ENCODE measurements at regions not wholly inside any gene's neighbourhood (a gene's known extent, or its start where the extent isn't known, plus 50 kb on each side); places are given as distances from the start of the nearest gene placed in this dataset.

GRCh38 chr7:118328505-118329211, 104.2 kb downstream of the ANKRD7 start:
- Histone ChIP-seq H3K27ac (ENCODE audit: low read depth, low read length, severe bottlenecking) (no peak overlapping the region), H3K36me3 (ENCODE audit: control insufficient read depth, insufficient read depth, low read length) (no peaks in the 10 kb centered on the region), H3K4me3 (ENCODE audit: extremely low read depth, insufficient read depth, low read length, poor library complexity, severe bottlenecking) (no peak overlapping the region), H3K9me3 (ENCODE audit: control insufficient read depth, low read length) (no peaks in the 10 kb centered on the region), H3K4me1 (ENCODE audit: control insufficient read depth, insufficient read depth, low read length, poor library complexity, severe bottlenecking) (peaks cover 2% of the 10 kb centered on the region)
- 85 to 89% methylated on average over 6 to 8 of the region's 11 CpGs for WGBS, 2 experiments (ENCODE audit: insufficient coverage in 2 of 2)

DNA sequence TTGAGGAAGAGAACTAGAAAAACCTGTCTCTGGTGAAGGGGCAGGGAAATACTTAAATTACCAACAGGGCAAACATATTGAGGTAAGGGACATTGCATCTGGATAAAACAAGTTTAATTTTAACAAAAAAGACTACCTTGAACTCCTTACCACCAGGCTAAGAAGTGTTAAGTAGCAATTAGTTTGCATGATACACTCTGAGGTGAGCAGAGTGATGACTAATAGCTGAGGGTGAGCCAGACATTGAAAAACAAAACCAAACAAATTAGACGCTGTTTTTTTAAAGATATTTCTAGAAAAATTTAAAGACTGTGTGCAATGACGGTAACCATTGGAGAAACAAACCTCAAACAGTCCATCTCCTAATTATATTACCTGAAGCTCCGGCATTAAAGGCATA, 105.9 kb downstream of the ANKRD7 start:
- Histone ChIP-seq H3K4me1 (ENCODE audit: control insufficient read depth, insufficient read depth, low read length, poor library complexity, severe bottlenecking) (peaks cover 2% of the 10 kb centered on the region), H3K27ac (ENCODE audit: low read depth, low read length, severe bottlenecking) (no peak overlapping the region), H3K36me3 (ENCODE audit: control insufficient read depth, insufficient read depth, low read length) (no peaks in the 10 kb centered on the region), H3K4me3 (ENCODE audit: extremely low read depth, insufficient read depth, low read length, poor library complexity, severe bottlenecking) (no peak overlapping the region), H3K9me3 (ENCODE audit: control insufficient read depth, low read length) (no peaks in the 10 kb centered on the region)
- WGBS, 2 experiments (ENCODE audit: insufficient coverage in 2 of 2) = no CpG with 5 or more reads among the region's 3 CpGs

DNA sequence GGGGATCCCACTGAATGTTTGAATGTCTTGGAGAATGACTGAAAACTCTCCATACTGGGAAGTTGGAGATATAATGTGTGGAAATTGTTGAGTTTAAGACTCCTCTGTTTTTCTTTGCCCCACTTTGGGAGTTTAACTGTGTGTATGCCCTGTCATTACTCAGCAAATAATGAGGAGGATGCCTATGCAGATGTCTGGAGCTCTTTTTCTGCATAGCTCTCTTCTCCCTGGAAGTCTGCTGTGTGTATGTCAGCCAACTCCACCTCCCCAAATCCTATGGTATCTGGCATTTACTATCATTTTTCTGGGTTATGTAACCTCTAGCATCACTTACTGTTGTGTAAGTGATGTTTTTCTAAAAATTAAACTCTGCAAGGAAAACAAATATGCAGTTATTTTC, 122.2 kb downstream of the ANKRD7 start:
- Histone ChIP-seq H3K36me3 (ENCODE audit: control insufficient read depth, insufficient read depth, low read length) (no peaks in the 10 kb centered on the region), H3K27ac (ENCODE audit: low read depth, low read length, severe bottlenecking) (no peak overlapping the region), H3K4me3 (ENCODE audit: extremely low read depth, insufficient read depth, low read length, poor library complexity, severe bottlenecking) (no peak overlapping the region), H3K4me1 (ENCODE audit: control insufficient read depth, insufficient read depth, low read length, poor library complexity, severe bottlenecking) (no peaks in the 10 kb centered on the region), H3K9me3 (ENCODE audit: control insufficient read depth, low read length) (no peaks in the 10 kb centered on the region)

GRCh38 chr7:118349604-118350003, 125.1 kb downstream of the ANKRD7 start:
- Histone ChIP-seq H3K9me3 (ENCODE audit: control insufficient read depth, low read length) (no peaks in the 10 kb centered on the region), H3K36me3 (ENCODE audit: control insufficient read depth, insufficient read depth, low read length) (no peaks in the 10 kb centered on the region), H3K4me1 (ENCODE audit: control insufficient read depth, insufficient read depth, low read length, poor library complexity, severe bottlenecking) (no peaks in the 10 kb centered on the region), H3K4me3 (ENCODE audit: extremely low read depth, insufficient read depth, low read length, poor library complexity, severe bottlenecking) (no peak overlapping the region), H3K27ac (ENCODE audit: low read depth, low read length, severe bottlenecking) (no peak overlapping the region)
- no CpG with 5 or more reads among the region's 1 CpG for WGBS, 2 experiments (ENCODE audit: insufficient coverage in 2 of 2)

DNA sequence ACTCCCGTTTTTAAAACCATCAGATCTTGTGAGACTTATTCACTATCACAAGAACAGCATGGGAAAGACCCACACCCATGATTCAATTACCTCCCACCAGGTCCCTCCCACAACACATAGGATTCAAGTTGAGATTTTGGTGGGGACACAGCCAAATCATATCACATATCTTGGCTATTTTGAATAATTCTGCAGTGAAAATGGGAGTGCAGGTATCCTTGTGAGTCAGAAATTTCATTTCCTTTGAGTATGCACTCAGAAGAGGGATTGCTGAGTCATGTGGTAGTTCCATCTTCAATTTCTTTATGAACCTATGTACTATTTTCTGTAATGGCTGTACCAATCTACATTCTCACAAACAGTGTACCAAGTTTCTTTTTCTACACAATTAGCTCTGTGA, 125.8 kb downstream of the ANKRD7 start:
- H3K4me1 ChIP-seq (ENCODE audit: control insufficient read depth, insufficient read depth, low read length, poor library complexity, severe bottlenecking) = no peaks in the 10 kb centered on the region
- WGBS, 2 experiments (ENCODE audit: insufficient coverage in 2 of 2) = 100% methylated on average over 1 of the region's 1 CpG; no CpG with 5 or more reads in 1 of the 2 experiments

DNA sequence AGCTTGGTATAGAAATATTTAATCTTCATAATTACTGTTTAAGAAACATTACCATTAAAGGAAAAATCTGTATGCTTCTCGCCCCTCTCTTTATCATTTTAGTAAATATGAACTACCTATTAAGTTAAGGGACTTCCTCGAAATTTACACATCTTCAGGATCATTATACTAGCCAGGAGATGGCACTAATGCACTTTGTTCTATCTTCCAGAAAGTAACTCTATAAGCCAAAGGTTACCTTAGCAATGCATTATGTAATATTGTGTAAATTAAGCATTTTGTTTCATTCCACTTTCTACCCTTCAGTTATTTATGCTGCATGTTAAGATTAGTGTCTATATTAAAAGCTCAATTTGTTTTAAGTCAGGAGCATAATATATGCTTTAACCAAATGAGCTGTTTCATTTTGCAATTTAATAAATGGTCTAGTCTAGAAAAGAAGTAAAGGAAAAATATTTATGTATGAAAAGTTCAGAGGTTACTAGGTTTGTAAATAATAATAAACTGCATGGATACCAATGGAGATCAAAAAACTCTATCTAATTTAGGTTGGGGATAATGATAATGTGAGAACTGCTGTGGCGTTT, 128.5 kb downstream of the ANKRD7 start:
- 60% methylated on average over 1 of the region's 3 CpGs; no CpG with 5 or more reads in 1 of the 2 experiments for WGBS, 2 experiments (ENCODE audit: insufficient coverage in 2 of 2)

More for the DNA sequence above, 125.8 kb downstream of the ANKRD7 start:
- H3K27ac ChIP-seq (ENCODE audit: low read depth, low read length, severe bottlenecking) = no peak overlapping the region
- no peaks in the 10 kb centered on the region for H3K9me3 ChIP-seq (ENCODE audit: control insufficient read depth, low read length)
- H3K4me3 ChIP-seq (ENCODE audit: extremely low read depth, insufficient read depth, low read length, poor library complexity, severe bottlenecking) = no peak overlapping the region
- no peaks in the 10 kb centered on the region for H3K36me3 ChIP-seq (ENCODE audit: control insufficient read depth, insufficient read depth, low read length)

DNA sequence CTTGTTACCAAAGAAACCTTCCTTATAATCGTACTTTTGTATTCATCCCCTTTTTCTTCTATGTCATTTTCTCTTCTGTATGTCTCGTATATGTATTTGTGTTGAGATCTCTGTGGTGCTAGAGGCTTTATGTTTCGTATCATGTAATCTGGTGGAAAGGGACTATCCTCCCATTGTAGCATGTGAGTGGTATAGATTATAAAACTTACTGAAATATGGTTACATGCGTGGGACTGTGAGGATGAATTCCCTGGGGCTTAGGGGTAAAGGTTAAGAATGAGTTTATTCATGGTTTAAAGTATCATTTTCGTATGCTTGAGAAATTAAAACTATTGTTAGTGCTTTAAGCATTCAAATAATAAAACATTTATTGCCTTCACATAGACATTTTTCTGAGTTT, 141.9 kb downstream of the ANKRD7 start:
- Histone ChIP-seq H3K27ac (ENCODE audit: low read depth, low read length, severe bottlenecking) (no peak overlapping the region), H3K9me3 (ENCODE audit: control insufficient read depth, low read length) (no peaks in the 10 kb centered on the region), H3K4me1 (ENCODE audit: control insufficient read depth, insufficient read depth, low read length, poor library complexity, severe bottlenecking) (no peaks in the 10 kb centered on the region), H3K36me3 (ENCODE audit: control insufficient read depth, insufficient read depth, low read length) (no peaks in the 10 kb centered on the region), H3K4me3 (ENCODE audit: extremely low read depth, insufficient read depth, low read length, poor library complexity, severe bottlenecking) (no peak overlapping the region)
- 75 to 100% methylated on average over 1 to 2 of the region's 5 CpGs for WGBS, 2 experiments (ENCODE audit: insufficient coverage in 2 of 2)

More for the DNA sequence above, 128.5 kb downstream of the ANKRD7 start:
- peaks cover 3% of the 10 kb centered on the region for H3K9me3 ChIP-seq (ENCODE audit: control insufficient read depth, low read length)
- no peak overlapping the region for H3K27ac ChIP-seq (ENCODE audit: low read depth, low read length, severe bottlenecking)
- no peak overlapping the region for H3K4me3 ChIP-seq (ENCODE audit: extremely low read depth, insufficient read depth, low read length, poor library complexity, severe bottlenecking)
- no peaks in the 10 kb centered on the region for H3K4me1 ChIP-seq (ENCODE audit: control insufficient read depth, insufficient read depth, low read length, poor library complexity, severe bottlenecking)
- no peaks in the 10 kb centered on the region for H3K36me3 ChIP-seq (ENCODE audit: control insufficient read depth, insufficient read depth, low read length)

- Histone ChIP-seq H3K4me3 (ENCODE audit: extremely low read depth, insufficient read depth, low read length, poor library complexity, severe bottlenecking) (no peak overlapping the region), H3K36me3 (ENCODE audit: control insufficient read depth, insufficient read depth, low read length) (no peaks in the 10 kb centered on the region), H3K9me3 (ENCODE audit: control insufficient read depth, low read length) (no peaks in the 10 kb centered on the region), H3K4me1 (ENCODE audit: control insufficient read depth, insufficient read depth, low read length, poor library complexity, severe bottlenecking) (no peaks in the 10 kb centered on the region), H3K27ac (ENCODE audit: low read depth, low read length, severe bottlenecking) (no peak overlapping the region)
Measured at GRCh38 chr7:118368958-118369357, 144.5 kb downstream of the ANKRD7 start.

- no peaks in the 10 kb centered on the region for H3K4me1 ChIP-seq (ENCODE audit: control insufficient read depth, insufficient read depth, low read length, poor library complexity, severe bottlenecking)
- H3K4me3 ChIP-seq (ENCODE audit: extremely low read depth, insufficient read depth, low read length, poor library complexity, severe bottlenecking) = no peak overlapping the region
- 81 to 84% methylated on average over 3 of the region's 3 CpGs for WGBS, 2 experiments (ENCODE audit: insufficient coverage in 2 of 2)
- H3K27ac ChIP-seq (ENCODE audit: low read depth, low read length, severe bottlenecking) = no peak overlapping the region
- no peaks in the 10 kb centered on the region for H3K36me3 ChIP-seq (ENCODE audit: control insufficient read depth, insufficient read depth, low read length)
- no peaks in the 10 kb centered on the region for H3K9me3 ChIP-seq (ENCODE audit: control insufficient read depth, low read length)
Measured at GRCh38 chr7:118369987-118370386, 145.5 kb downstream of the ANKRD7 start.

- 100% methylated on average over 1 of the region's 1 CpG; no CpG with 5 or more reads in 1 of the 2 experiments for WGBS, 2 experiments (ENCODE audit: insufficient coverage in 2 of 2)
- Histone ChIP-seq H3K4me1 (ENCODE audit: control insufficient read depth, insufficient read depth, low read length, poor library complexity, severe bottlenecking) (no peaks in the 10 kb centered on the region), H3K4me3 (ENCODE audit: extremely low read depth, insufficient read depth, low read length, poor library complexity, severe bottlenecking) (no peak overlapping the region), H3K27ac (ENCODE audit: low read depth, low read length, severe bottlenecking) (no peak overlapping the region), H3K9me3 (ENCODE audit: control insufficient read depth, low read length) (no peaks in the 10 kb centered on the region), H3K36me3 (ENCODE audit: control insufficient read depth, insufficient read depth, low read length) (no peaks in the 10 kb centered on the region)
Measured at GRCh38 chr7:118372530-118372929, 148.0 kb downstream of the ANKRD7 start.

GRCh38 chr7:118389629-118390028, 165.1 kb downstream of the ANKRD7 start:
- no CpG with 5 or more reads among the region's 3 CpGs for WGBS, 2 experiments (ENCODE audit: insufficient coverage in 2 of 2)
- Histone ChIP-seq H3K9me3 (ENCODE audit: control insufficient read depth, low read length) (no peaks in the 10 kb centered on the region), H3K36me3 (ENCODE audit: control insufficient read depth, insufficient read depth, low read length) (no peaks in the 10 kb centered on the region), H3K4me3 (ENCODE audit: extremely low read depth, insufficient read depth, low read length, poor library complexity, severe bottlenecking) (no peak overlapping the region), H3K4me1 (ENCODE audit: control insufficient read depth, insufficient read depth, low read length, poor library complexity, severe bottlenecking) (no peaks in the 10 kb centered on the region), H3K27ac (ENCODE audit: low read depth, low read length, severe bottlenecking) (no peak overlapping the region)

Measured in mesodermal cell (in vitro differentiated cells).